ENCODE measurements at regions not wholly inside any gene's neighbourhood (a gene's known extent, or its start where the extent isn't known, plus 50 kb on each side); places are given as distances from the start of the nearest gene placed in this dataset.
"Not testable (repeated sequence)": the region's sequence is repeated elsewhere in the genome, so short reads cannot be mapped to it uniquely, and the experiment has no call there.

DNA sequence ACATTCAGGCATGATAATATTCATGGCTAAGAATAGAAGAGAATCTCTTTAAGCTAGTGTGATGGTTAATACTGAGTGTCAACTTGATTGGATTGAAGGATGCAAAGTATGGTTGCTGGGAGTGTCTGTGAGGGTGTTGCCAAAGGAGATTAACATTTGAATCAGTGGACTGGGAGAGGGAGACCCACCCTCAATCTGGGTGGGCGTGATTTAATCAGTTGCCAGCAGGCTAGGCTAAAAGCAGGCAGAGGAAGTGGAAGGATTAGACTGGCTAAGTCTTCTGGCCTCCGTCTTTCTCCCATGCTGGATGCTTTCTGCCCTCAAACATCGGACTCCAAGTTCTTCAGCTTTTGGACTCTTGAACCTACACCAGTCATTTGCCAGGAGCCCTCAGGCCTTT, 106.9 kb upstream of the CCDC39 start:
- TF ChIP-seq, protein P1, sequence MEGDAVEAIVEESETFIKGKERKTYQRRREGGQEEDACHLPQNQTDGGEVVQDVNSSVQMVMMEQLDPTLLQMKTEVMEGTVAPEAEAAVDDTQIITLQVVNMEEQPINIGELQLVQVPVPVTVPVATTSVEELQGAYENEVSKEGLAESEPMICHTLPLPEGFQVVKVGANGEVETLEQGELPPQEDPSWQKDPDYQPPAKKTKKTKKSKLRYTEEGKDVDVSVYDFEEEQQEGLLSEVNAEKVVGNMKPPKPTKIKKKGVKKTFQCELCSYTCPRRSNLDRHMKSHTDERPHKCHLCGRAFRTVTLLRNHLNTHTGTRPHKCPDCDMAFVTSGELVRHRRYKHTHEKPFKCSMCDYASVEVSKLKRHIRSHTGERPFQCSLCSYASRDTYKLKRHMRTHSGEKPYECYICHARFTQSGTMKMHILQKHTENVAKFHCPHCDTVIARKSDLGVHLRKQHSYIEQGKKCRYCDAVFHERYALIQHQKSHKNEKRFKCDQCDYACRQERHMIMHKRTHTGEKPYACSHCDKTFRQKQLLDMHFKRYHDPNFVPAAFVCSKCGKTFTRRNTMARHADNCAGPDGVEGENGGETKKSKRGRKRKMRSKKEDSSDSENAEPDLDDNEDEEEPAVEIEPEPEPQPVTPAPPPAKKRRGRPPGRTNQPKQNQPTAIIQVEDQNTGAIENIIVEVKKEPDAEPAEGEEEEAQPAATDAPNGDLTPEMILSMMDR (IDR thresholded peaks at IDR 0.05; ENCODE audit: low read length) = not testable (repeated sequence)
- not testable (repeated sequence) for TF ChIP-seq EZH2 (optimal IDR thresholded peaks at IDR 0.05; ENCODE audit: low read depth, low read length); EZH2phosphoT487 (IDR thresholded peaks at IDR 0.05; ENCODE audit: low read length)
